Limb (tissue), 2 donors: ENCODE measurements at regions not wholly inside any gene's neighbourhood (a gene's known extent, or its start where the extent isn't known, plus 50 kb on each side); places are given as distances from the start of the nearest gene placed in this dataset.

Experiments
- DNase-seq, 2 donors: peaks; one replicate each; pipeline ENCODE4 v3.0.0-alpha.2; 2016; ENCODE audit errors: extremely low spot score in 2 of 2

GRCh38 chr6:168885196-168885595 is 368.4 kb downstream of the THBS2 start:
- DNase-seq, result no peak

- peak; percentile 68 to 88 for DNase-seq
Observed at GRCh38 chr6:168884646-168885086, 369.0 kb downstream of the THBS2 start.

- DNase-seq, result no peak
Observed at GRCh38 chr6:168884050-168884645, 369.5 kb downstream of the THBS2 start.

GRCh38 chr6:168883410-168884049 is 370.1 kb downstream of the THBS2 start:
- DNase-seq, result peak in 1 of 2 donors; percentile 17

GRCh38 chr6:168880271-168880670 is 373.4 kb downstream of the THBS2 start:
- no peak for DNase-seq

- peak in 1 of 2 donors; percentile 21 for DNase-seq
Observed at GRCh38 chr6:168877821-168878282, 375.8 kb downstream of the THBS2 start.

- no peak for DNase-seq
Observed at GRCh38 chr6:168876956-168877355, 376.7 kb downstream of the THBS2 start.

DNA sequence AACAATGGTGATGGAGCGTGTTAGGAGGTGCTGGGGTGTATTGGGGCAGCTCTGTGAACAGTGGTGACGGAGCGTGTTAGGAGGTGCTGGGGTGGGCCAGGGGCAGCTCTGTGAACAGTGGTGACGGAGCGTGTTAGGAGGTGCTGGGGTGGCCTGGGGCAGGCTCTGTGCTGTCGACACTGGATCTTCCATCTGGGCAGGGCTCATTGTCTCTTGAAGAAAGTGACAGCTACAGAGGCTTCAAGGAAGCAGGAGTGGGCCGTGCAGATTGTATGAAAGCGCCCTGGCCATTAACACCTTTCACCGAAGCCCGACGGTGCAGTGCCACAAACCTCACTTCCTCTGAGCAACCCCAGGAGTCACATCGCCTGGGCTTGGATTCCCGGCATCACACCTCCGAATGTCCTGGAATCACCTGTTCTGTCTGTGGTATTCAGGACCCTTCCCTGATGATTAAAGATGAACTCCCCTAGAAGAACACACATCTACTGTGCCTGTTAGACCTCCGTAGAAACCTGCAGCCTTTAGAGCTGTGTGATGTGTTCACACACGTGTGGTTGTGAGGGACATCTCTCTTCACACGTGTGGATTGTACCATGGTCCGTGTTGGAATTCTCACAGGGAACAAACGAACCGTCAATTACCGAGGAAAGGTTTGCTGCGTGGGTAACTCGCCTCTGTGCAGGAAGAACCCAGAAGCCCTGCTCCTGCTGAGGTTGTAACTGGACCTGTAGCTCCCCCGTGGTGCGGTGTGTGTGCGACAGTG is 377.7 kb downstream of the THBS2 start:
- DNase-seq, result no peak

GRCh38 chr6:168874637-168875036 is 379.0 kb downstream of the THBS2 start:
- no peak for DNase-seq

DNA sequence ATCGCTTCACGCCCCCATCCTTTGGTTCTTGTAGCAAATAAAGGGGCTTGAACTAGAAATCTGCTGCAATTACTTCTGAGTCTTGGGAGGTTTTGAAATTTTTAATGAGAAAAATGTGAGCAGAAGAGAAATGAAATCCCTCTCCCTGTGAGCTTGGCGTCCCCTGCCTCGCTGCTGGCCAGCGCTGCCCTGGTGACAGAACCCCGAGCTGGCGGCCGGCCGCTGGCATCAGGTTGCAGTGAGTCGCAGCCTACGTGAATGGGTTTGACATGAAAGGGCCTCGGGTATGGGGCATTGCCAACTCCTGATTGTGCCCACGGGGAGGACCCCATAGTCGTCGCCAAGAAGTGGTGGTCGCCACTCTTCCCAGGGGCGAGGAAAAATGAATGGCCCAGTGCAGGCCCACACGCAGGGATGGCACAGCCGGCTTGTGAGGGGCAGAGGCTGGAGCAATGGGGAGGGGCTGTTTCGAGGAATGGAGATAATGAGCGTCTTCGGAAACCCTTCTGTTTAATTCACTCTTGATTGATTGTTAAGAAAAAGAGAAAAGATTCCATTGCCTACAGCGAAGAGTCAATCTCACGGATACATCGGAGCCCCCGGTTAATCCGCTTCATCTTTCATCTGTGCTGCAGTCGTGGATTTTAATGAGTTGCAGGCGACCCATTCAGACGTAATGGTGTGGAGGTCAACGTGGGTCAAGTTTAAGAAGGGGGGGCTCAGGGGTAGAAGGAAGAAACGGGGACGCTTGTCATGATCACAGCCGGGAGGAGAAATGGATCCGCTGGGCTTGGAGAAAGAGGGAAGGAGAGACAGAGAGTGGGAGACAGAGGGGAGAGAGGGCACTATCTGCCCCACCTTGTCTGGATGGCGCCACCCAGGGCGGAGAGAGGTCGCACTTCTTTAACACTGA is 380.1 kb downstream of the THBS2 start:
- no peak for DNase-seq

GRCh38 chr6:168871642-168872315 is 381.9 kb downstream of the THBS2 start:
- DNase-seq, result no peak

- no peak for DNase-seq
Observed at GRCh38 chr6:168870982-168871381, 382.7 kb downstream of the THBS2 start.

DNA sequence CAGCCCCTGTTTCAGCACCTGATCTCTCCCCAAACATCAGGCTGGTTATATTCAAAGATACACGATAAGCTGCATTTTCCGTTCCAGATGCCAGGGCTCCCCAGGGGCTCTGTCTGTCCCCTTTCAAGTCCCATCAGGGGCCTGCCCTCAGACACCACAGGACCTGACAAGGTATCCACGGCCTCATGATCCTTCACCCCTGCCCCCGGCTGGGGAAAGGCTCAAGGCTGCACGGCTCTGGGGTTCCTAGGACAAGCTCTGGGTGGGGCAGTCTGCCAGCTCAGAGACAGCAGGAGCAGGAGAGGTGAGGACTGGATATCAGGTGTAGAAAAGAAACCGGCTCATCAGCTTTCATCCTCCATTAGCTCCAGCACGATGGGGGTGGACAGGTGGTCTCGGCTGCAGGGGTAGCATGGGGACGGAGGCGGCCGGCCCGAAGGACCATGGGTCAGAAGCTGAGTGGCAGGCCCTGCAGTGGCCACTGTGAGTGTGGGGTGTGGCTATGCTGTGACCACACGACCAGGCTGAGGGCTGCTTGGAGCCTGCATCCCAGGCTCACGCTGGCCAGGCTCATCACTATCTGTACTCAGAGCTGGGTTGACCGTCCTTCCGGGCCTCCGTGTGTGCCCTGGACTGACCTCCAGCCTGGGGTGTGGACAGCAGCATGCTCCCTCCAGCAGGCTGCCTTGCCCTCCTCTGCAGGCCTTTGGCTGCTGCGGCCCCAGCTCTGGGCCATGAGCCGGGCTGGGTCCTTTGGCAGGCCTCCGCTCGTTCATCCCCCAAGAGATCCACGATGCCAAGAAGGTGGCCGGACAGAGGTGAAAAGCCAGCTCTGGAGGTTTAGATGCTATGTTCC is 386.2 kb downstream of the THBS2 start:
- no peak for DNase-seq

GRCh38 chr6:168866534-168866933 is 387.1 kb downstream of the THBS2 start:
- DNase-seq, result no peak

GRCh38 chr6:168865522-168865921 is 388.1 kb downstream of the THBS2 start:
- DNase-seq, result no peak

DNA sequence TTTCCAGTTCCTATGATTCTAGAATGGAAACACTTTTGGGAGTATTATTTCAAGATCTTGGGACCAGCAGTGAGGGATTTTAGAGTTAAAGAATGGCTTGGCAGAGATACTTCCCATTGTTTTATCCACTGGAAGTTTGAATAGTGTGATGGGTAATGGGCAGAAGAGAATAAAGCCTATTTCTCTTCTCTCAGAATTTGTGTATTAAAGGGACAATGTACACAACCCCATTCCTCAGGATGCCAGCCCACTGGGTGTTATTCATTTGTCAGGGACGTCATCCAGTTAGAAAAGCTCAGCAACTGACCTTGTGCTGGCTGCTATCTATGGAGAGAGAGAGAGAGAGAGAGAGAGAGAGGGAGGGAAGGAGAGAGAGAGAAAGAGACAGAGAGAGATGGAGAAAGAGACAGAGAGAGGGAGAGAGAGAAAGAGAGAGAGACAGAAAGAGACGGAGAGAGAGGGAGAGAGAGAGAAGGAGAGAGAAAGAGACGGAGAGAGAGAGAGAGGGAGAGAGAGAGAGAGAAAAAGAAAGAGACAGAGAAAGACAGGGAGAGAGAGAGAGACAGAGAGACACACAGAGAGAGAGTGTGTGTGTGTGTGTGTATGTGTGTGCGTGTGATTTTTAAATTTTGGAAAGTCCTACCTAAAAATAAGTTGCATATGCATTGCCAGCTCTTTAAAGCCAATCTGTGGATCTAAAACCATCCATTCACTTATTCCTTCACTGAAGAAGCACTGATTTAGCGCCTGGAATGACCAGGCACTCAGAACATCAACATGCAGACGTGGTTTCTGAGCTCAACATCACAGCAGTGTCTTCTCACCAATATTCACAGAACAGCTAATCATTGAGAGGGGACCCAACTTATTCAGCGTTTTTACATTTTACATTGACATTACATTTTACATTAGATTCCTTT is 388.8 kb downstream of the THBS2 start:
- no peak for DNase-seq

DNA sequence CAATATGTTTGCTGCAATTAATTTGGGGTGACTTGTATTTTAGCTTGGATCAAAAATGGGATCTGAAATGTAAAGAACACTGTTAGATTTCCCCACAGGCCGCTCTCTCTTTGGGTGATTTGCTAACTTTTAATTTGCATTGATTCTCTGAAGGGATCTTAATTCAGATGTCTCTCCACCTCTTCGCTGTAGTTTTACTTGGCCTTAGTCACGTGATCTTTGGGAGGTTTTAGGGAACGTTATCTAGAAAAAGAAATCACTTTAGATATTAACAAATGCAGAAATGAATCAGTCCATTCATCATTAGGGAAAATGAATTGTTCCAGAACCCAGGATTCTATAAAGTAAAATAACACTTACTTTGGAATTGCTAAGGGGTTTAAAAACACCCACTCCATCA is 390.2 kb downstream of the THBS2 start:
- DNase-seq, result no peak

DNA sequence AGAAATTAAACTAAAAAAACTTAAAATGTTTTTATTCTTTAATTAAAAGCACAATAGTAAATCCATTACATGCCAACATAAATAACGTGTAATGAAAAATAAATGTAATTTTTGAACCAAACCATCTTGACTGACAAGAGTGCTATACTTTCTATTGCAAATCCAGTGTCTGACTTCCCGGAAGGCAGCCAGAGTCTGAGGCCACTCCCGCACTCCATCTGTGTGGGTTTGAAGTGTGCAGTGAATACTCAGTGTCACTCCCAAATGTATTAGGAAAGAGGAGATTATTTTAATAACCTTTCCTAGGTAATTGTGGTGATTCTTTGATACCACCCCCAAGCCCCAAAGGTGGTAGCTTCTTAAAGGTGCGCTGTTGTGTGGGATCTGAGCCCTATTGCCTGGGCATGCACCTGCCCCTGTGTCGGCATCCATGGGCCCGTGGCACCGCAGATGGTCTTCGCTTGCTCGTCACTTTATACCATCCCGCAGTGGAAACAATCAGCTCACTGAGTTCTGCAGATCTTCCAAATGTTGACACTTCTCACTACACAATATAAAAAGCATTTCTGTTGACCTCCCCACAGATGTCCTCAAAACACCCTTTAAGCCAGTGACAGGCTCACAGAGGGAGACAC is 391.2 kb downstream of the THBS2 start:
- DNase-seq, result no peak
